SK-N-SH (cell line): ENCODE measurements at regions not wholly inside any gene's neighbourhood (a gene's known extent, or its start where the extent isn't known, plus 50 kb on each side); places are given as distances from the start of the nearest gene placed in this dataset.

ENCODE experiments used
- CTCF ChIA-PET: fragments of 300-600, 350-600 bp; formaldehyde crosslinking; extraction: SDS; loops from one replicate; lab custom pipeline; 2021; lab: Yijun Ruan, JAX
- POLR2A ChIA-PET: fragments of 350-600 bp; sonication (Branson Sonifier 250); formaldehyde crosslinking; extraction: SDS; loops from one replicate; lab custom pipeline; 2020; ENCODE audit warnings: antibody characterized with exemption, inconsistent platforms; lab: Yijun Ruan, JAX
- DNase-seq: peaks from one replicate; pipeline ENCODE4 v3.0.0; 2012
- H2AFZ ChIP-seq: fragments of 200-600 bp; sonication (generic); 2 replicates; pipeline ENCODE4 v1.8.1; 2016; ENCODE audit warnings: antibody characterized with exemption, mild to moderate bottlenecking, low read depth
- H3F3A ChIP-seq: fragments of 200-600 bp; sonication (generic); replicated peaks from 2 replicates; pipeline ENCODE3; 2016; ENCODE audit warnings: antibody characterized with exemption, mild to moderate bottlenecking; ENCODE audit not compliant: insufficient read depth
- H3K27ac ChIP-seq, 2 experiments: fragments of 200-500 bp in 1 of 2; fragments of 200-600 bp in 1 of 2; sonication (Bioruptor generic) in 1 of 2; sonication (generic), shearing (Covaris generic) in 1 of 2; 2 replicates each; pipeline versions ENCODE4 v1.5.1 to v1.6.1; 2014 to 2016; ENCODE audit warnings: low read depth in 2 of 2, inconsistent platforms in 1 of 2, low read length in 1 of 2, mild to moderate bottlenecking in 1 of 2, mixed read lengths in 1 of 2
- H3K27me3 ChIP-seq: fragments of 200-600 bp; sonication (generic), shearing (Covaris generic); 2 replicates; pipeline ENCODE4 v1.6.1; 2016; ENCODE audit warnings: mixed run types; ENCODE audit not compliant: insufficient read depth
- H3K36me3 ChIP-seq, 2 experiments: fragments of 200-500 bp in 1 of 2; fragments of 200-600 bp in 1 of 2; sonication (Bioruptor generic) in 1 of 2; sonication (generic) in 1 of 2; replicated peaks in 1 of 2; 2 replicates each; pipeline versions ENCODE3 to v1.5.1; 2014 to 2016; ENCODE audit warnings: low read length in 1 of 2, mild to moderate bottlenecking in 1 of 2; ENCODE audit not compliant: insufficient read depth in 2 of 2, control insufficient read depth in 1 of 2
- H3K4me1 ChIP-seq, 2 experiments: fragments of 200-500 bp in 1 of 2; fragments of 200-600 bp in 1 of 2; sonication (Bioruptor generic) in 1 of 2; sonication (generic), shearing (Covaris generic) in 1 of 2; 2 replicates each; pipeline versions ENCODE4 v1.5.1 to v1.6.1; 2014 to 2016; ENCODE audit warnings: low read depth in 1 of 2, low read length in 1 of 2, mixed run types in 1 of 2; ENCODE audit not compliant: insufficient read depth in 2 of 2, control insufficient read depth in 1 of 2
- H3K4me2 ChIP-seq: fragments of 200-600 bp; sonication (generic), shearing (Covaris generic); 2 replicates; pipeline ENCODE4 v1.6.1; 2017; ENCODE audit warnings: mixed run types
- H3K4me3 ChIP-seq, 2 experiments: fragments of 200-500 bp in 1 of 2; fragments of 200-600 bp in 1 of 2; sonication (Bioruptor generic) in 1 of 2; sonication (generic), shearing (Covaris generic) in 1 of 2; 2 replicates each; pipeline versions ENCODE4 v1.5.1 to v1.8.1; 2014 to 2016; ENCODE audit warnings: low read depth in 2 of 2, inconsistent platforms in 1 of 2, low read length in 1 of 2, mild to moderate bottlenecking in 1 of 2, mixed read lengths in 1 of 2, moderate library complexity in 1 of 2
- H3K79me2 ChIP-seq: fragments of 200-600 bp; sonication (generic); 2 replicates; pipeline ENCODE4 v1.8.1; 2017; ENCODE audit warnings: mild to moderate bottlenecking; ENCODE audit not compliant: insufficient read depth
- H3K9ac ChIP-seq: fragments of 200-600 bp; sonication (generic); 2 replicates; pipeline ENCODE4 v1.6.1; 2017; ENCODE audit warnings: mixed run types
- H3K9me2 ChIP-seq: fragments of 200-600 bp; sonication (generic); 2 replicates; pipeline ENCODE4 v1.6.1; 2017; ENCODE audit warnings: mixed run types
- H3K9me3 ChIP-seq: fragments of 200-600 bp; sonication (generic); 2 replicates; pipeline ENCODE4 v1.6.1; 2017; ENCODE audit warnings: mixed run types, mild to moderate bottlenecking, moderate library complexity
- H4K20me1 ChIP-seq: fragments of 200-600 bp; sonication (generic); 2 replicates; pipeline ENCODE4 v1.6.1; 2017; ENCODE audit warnings: mild to moderate bottlenecking, mixed run types; ENCODE audit not compliant: insufficient read depth
- EP300 ChIP-seq, 2 experiments: IDR thresholded peaks; 2 replicates each; pipeline versions ENCODE4 v1.4.0 to v1.6.1; 2012; ENCODE audit warnings: borderline replicate concordance in 1 of 2, low read depth in 1 of 2, low read length in 1 of 2
- FOXM1 ChIP-seq: IDR thresholded peaks from 2 replicates; pipeline ENCODE4 v1.4.0; 2012; ENCODE audit warnings: low read depth, mild to moderate bottlenecking
- GABPA ChIP-seq: IDR thresholded peaks from 2 replicates; pipeline ENCODE4 v1.4.0; 2012; ENCODE audit warnings: low read depth, mild to moderate bottlenecking
- GATA2 ChIP-seq: sonication (generic); formaldehyde crosslinking; IDR thresholded peaks from 2 replicates; pipeline ENCODE4 v1.5.0; 2020; ENCODE audit warnings: mild to moderate bottlenecking, missing genetic modification reagents
- MEF2A ChIP-seq: IDR thresholded peaks from 2 replicates; pipeline ENCODE4 v1.4.0; 2012; ENCODE audit warnings: low read depth, borderline replicate concordance
- NRF1 ChIP-seq: IDR thresholded peaks from 2 replicates; pipeline ENCODE4 v1.6.1; 2012; ENCODE audit warnings: low read depth, mild to moderate bottlenecking, low read length
- RAD21 ChIP-seq: IDR thresholded peaks from 2 replicates; pipeline ENCODE4 v1.6.1; 2012; ENCODE audit warnings: mild to moderate bottlenecking, low read length
- RCOR1 ChIP-seq: fragments of 150-350 bp; IDR thresholded peaks from 2 replicates; pipeline ENCODE4 v1.6.1; 2017; ENCODE audit warnings: antibody characterized with exemption, low read length
- RFX5 ChIP-seq: IDR thresholded peaks from 2 replicates; pipeline ENCODE4 v1.6.1; 2012; ENCODE audit warnings: mild to moderate bottlenecking, improper control_type of control experiment, low read length
- SMC3 ChIP-seq: IDR thresholded peaks from 2 replicates; pipeline ENCODE4 v1.6.1; 2012; ENCODE audit warnings: low read depth, low read length, improper control_type of control experiment
- TEAD4 ChIP-seq: IDR thresholded peaks from 2 replicates; pipeline ENCODE4 v1.4.0; 2012; ENCODE audit warnings: mild to moderate bottlenecking, borderline replicate concordance; ENCODE audit not compliant: insufficient read depth
- YY1 ChIP-seq: IDR thresholded peaks from 2 replicates; pipeline ENCODE4 v1.4.0; 2012; ENCODE audit warnings: low read depth, mild to moderate bottlenecking
- ZBTB33 ChIP-seq: IDR thresholded peaks from 2 replicates; pipeline ENCODE4 v1.4.0; 2012; ENCODE audit warnings: low read depth, borderline replicate concordance
- WGBS: methylation state at CpG from one replicate; pipeline ENCODE4 v1.1.6; 2017; ENCODE audit warnings: low lambda C conversion rate; 5-methylcytosine and 5-hydroxymethylcytosine counted together
- TF ChIP-seq, protein P1 (sequence below): IDR thresholded peaks from 2 replicates; pipeline ENCODE4; 2012

DNA sequence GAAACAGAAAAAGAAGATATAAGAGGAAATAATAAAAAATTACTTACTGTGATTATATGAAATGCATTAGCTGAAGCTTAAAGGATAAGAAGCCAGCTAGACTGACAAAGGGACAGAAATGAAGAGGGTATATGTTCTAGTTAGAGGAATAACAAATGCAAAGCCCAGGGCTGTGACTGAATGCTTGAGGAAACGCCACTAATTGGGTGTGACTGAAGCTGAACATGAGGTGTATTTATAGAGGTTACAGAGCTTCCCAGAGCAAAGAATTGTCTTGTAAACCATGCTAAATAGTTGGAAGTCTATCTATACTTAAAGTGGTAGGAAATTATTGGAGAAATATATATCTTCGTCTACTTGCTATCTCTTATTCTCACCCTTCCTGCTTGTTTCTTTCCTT, 77.7 kb upstream of the PLPPR5 start:
- Histone ChIP-seq H3K9me2 (no peaks in the 10 kb centered on the region), H3F3A (no peaks in the 10 kb centered on the region), H4K20me1 (no peaks in the 10 kb centered on the region), H3K9me3 (no peaks in the 10 kb centered on the region), H3K4me3 (no peak overlapping the region), H3K27me3 (no peaks in the 10 kb centered on the region), H3K4me2 (no peak overlapping the region), H3K9ac (no peak overlapping the region), H3K27ac (no peak overlapping the region), H3K79me2 (no peaks in the 10 kb centered on the region), H2AFZ (no peak overlapping the region), H3K36me3 (no peaks in the 10 kb centered on the region), H3K4me1 (no peaks in the 10 kb centered on the region)
- 62% methylated on average over 2 of the region's 2 CpGs for WGBS
- no peak for DNase-seq
- ChIA-PET CTCF (no interaction called here), POLR2A (no interaction called here)
- no peak for TF ChIP-seq TEAD4
- TF ChIP-seq NRF1 = no peak
- TF ChIP-seq SMC3 = no peak
- no peak for TF ChIP-seq RCOR1

GRCh38 chr1:99083338-99083737, 78.7 kb upstream of the PLPPR5 start:
- 42% methylated on average over 4 of the region's 4 CpGs for WGBS

More at GRCh38 chr1:99083338-99083737, 78.7 kb upstream of the PLPPR5 start:
- H3K4me3 ChIP-seq = no peak overlapping the region
- TF ChIP-seq EP300 (IDR thresholded peaks at IDR 0.05; ENCODE audit: borderline replicate concordance in 1 of 2, low read depth in 1 of 2, low read length in 1 of 2) = no peak
- no peak for TF ChIP-seq GATA2 (CRISPR knock-in tag)
- TF ChIP-seq RAD21 = no peak
- no peak for TF ChIP-seq GABPA
- no peak for TF ChIP-seq YY1
- TF ChIP-seq MEF2A = no peak
- no peak for TF ChIP-seq FOXM1
- no peak for TF ChIP-seq RFX5
- TF ChIP-seq ZBTB33 = no peak
- TF ChIP-seq, protein P1, sequence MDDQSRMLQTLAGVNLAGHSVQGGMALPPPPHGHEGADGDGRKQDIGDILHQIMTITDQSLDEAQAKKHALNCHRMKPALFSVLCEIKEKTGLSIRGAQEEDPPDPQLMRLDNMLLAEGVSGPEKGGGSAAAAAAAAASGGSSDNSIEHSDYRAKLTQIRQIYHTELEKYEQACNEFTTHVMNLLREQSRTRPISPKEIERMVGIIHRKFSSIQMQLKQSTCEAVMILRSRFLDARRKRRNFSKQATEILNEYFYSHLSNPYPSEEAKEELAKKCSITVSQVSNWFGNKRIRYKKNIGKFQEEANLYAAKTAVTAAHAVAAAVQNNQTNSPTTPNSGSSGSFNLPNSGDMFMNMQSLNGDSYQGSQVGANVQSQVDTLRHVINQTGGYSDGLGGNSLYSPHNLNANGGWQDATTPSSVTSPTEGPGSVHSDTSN = no peak
- TF ChIP-seq TEAD4 = no peak
- no peaks in the 10 kb centered on the region for H3K27me3 ChIP-seq
- no peaks in the 10 kb centered on the region for H3F3A ChIP-seq
- H3K4me1 ChIP-seq = no peaks in the 10 kb centered on the region
- no peak overlapping the region for H3K27ac ChIP-seq
- H3K9ac ChIP-seq = no peak overlapping the region
- no peaks in the 10 kb centered on the region for H3K9me2 ChIP-seq
- ChIA-PET CTCF (no interaction called here), POLR2A (no interaction called here)
- DNase-seq = no peak
- no peaks in the 10 kb centered on the region for H3K36me3 ChIP-seq
- H3K9me3 ChIP-seq = no peaks in the 10 kb centered on the region
- no peak overlapping the region for H3K4me2 ChIP-seq
- H2AFZ ChIP-seq = no peak overlapping the region
- no peaks in the 10 kb centered on the region for H4K20me1 ChIP-seq
- no peaks in the 10 kb centered on the region for H3K79me2 ChIP-seq
